Activated CD8-positive, alpha-beta memory T cell treated with anti-CD3 and anti-CD28 coated beads for 24 hours (primary cell): ENCODE measurements at regions not wholly inside any gene's neighbourhood (a gene's known extent, or its start where the extent isn't known, plus 50 kb on each side); places are given as distances from the start of the nearest gene placed in this dataset.

ENCODE experiments used
- DNase-seq: peaks from one replicate; pipeline ENCODE4 v3.0.0-alpha.2; 2020

- no peak for DNase-seq
Measured at GRCh38 chr15:98025237-98025636, 64.7 kb downstream of the ARRDC4 start.

GRCh38 chr15:98034731-98035130, 74.2 kb downstream of the ARRDC4 start:
- DNase-seq, result no peak

GRCh38 chr15:98035134-98035533, 74.6 kb downstream of the ARRDC4 start:
- no peak for DNase-seq

GRCh38 chr15:98035577-98036010, 75.1 kb downstream of the ARRDC4 start:
- DNase-seq, result no peak

- no peak for DNase-seq
Measured at GRCh38 chr15:98039596-98039995, 79.1 kb downstream of the ARRDC4 start.

GRCh38 chr15:98040146-98040545, 79.6 kb downstream of the ARRDC4 start:
- no peak for DNase-seq

- no peak for DNase-seq
Measured at GRCh38 chr15:98043160-98044014, 82.9 kb downstream of the ARRDC4 start.

GRCh38 chr15:98051734-98052133, 91.2 kb downstream of the ARRDC4 start:
- no peak for DNase-seq

- DNase-seq, result no peak
Measured at GRCh38 chr15:98057453-98057852, 97.0 kb downstream of the ARRDC4 start.

- no peak for DNase-seq
Measured at GRCh38 chr15:98062869-98063268, 102.4 kb downstream of the ARRDC4 start.

GRCh38 chr15:98063315-98063714, 102.8 kb downstream of the ARRDC4 start:
- no peak for DNase-seq

GRCh38 chr15:98063871-98064270, 103.4 kb downstream of the ARRDC4 start:
- DNase-seq, result no peak

GRCh38 chr15:98067339-98067738, 106.8 kb downstream of the ARRDC4 start:
- no peak for DNase-seq

GRCh38 chr15:98069256-98069655, 108.8 kb downstream of the ARRDC4 start:
- DNase-seq, result no peak

- DNase-seq, result no peak
Measured at GRCh38 chr15:98070137-98070536, 109.6 kb downstream of the ARRDC4 start.

- no peak for DNase-seq
Measured at GRCh38 chr15:98071786-98072185, 111.3 kb downstream of the ARRDC4 start.

- DNase-seq, result no peak
Measured at GRCh38 chr15:98075441-98075840, 114.9 kb downstream of the ARRDC4 start.

- no peak for DNase-seq
Measured at GRCh38 chr15:98076021-98076816, 115.7 kb downstream of the ARRDC4 start.

GRCh38 chr15:98077186-98077585, 116.7 kb downstream of the ARRDC4 start:
- DNase-seq, result no peak

- DNase-seq, result no peak
Measured at GRCh38 chr15:98080791-98081190, 120.3 kb downstream of the ARRDC4 start.

GRCh38 chr15:98083203-98083910, 122.9 kb downstream of the ARRDC4 start:
- DNase-seq, result no peak

GRCh38 chr15:98085003-98085639, 124.6 kb downstream of the ARRDC4 start:
- DNase-seq, result no peak
